ENCODE measurements at regions not wholly inside any gene's neighbourhood (a gene's known extent, or its start where the extent isn't known, plus 50 kb on each side); places are given as distances from the start of the nearest gene placed in this dataset.

DNA sequence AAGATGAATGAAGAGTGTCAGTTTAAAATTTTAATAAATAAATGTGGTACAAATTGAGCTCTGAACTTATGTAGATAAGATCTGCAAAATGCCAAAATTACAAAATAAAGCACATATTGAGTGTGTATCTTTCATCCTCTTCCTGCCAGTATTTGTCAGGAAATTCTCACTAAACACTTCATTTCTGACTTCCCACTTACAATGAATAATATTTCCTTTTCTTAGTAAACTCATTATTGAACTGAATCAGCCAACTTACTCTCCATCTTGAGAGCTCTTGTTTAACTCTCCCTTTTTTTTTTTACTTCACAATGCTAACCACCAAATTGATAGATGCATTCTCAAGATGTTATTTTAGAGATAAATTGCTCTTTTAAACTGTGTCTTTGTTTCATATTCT is 1230.2 kb downstream of the JRKL start:
- H2AFZ ChIP-seq (ENCODE audit: low read length), result no peak overlapping the region
- no peak overlapping the region for H3K27ac ChIP-seq (ENCODE audit: insufficient read length, low read depth, low read length)
- no peak overlapping the region for H3K4ac ChIP-seq (ENCODE audit: low read depth, low read length)
- no peak overlapping the region for H3K18ac ChIP-seq (ENCODE audit: insufficient read length, low read depth, low read length)
- H3K4me1 Mint-ChIP-seq, result no peaks in the 10 kb centered on the region
- H3K14ac ChIP-seq (ENCODE audit: insufficient read depth, low read length), result no peak overlapping the region
- H3K27ac Mint-ChIP-seq, result no peak overlapping the region
- no peak overlapping the region for H3K4me2 ChIP-seq (ENCODE audit: insufficient read depth, insufficient read length, low read length)
- no peak overlapping the region for H2BK15ac ChIP-seq (ENCODE audit: low read depth, low read length)
- H3K56ac ChIP-seq (ENCODE audit: insufficient read length, low read depth, low read length), result no peak overlapping the region
- H3K4me1 ChIP-seq (ENCODE audit: insufficient read depth, low read length), result no peaks in the 10 kb centered on the region
- H4K5ac ChIP-seq (ENCODE audit: insufficient read length, low read depth, low read length), result no peak overlapping the region
- no peak for TF ChIP-seq CTCF (conservative IDR thresholded peaks at IDR 0.05)
- peaks cover 5 to 7% of the 10 kb centered on the region in 2 experiments; a peak in 4 of 5 replicates for H3K9me3 Mint-ChIP-seq
- H3K36me3 Mint-ChIP-seq (ENCODE audit: insufficient read depth in 1 of 3, low read depth in 3 of 3), result peaks cover 4 to 8% (median 6%) of the 10 kb centered on the region in 3 experiments
- no peak overlapping the region for H2BK5ac ChIP-seq (ENCODE audit: insufficient read length, low read length)
- H2AK5ac ChIP-seq (ENCODE audit: insufficient read length, low read length), result no peak overlapping the region
- no peak overlapping the region for H2BK120ac ChIP-seq (ENCODE audit: low read depth, low read length, poor library complexity, severe bottlenecking)
- no peak overlapping the region for H3K9ac ChIP-seq (ENCODE audit: extremely low read depth, insufficient read length, low read length)
- peaks cover 5% of the 10 kb centered on the region for H3K9me3 ChIP-seq (ENCODE audit: control insufficient read depth, low read depth, low read length)
- no peak overlapping the region for H2BK12ac ChIP-seq (ENCODE audit: insufficient read length, low read depth, low read length)
- H3K23ac ChIP-seq (ENCODE audit: insufficient read length, low read depth, low read length), result no peak overlapping the region
- H4K20me1 ChIP-seq (ENCODE audit: control insufficient read depth, insufficient read depth, insufficient read length), result no peaks in the 10 kb centered on the region
- H2BK20ac ChIP-seq (ENCODE audit: low read depth, low read length, poor library complexity, severe bottlenecking), result no peak overlapping the region
- no peak for DNase-seq
- H4K8ac ChIP-seq (replicated peaks; ENCODE audit: insufficient read length, low read depth, low read length), result no peak overlapping the region
- H3T11ph ChIP-seq (ENCODE audit: low read length), result no peak overlapping the region
- H3K27me3 Mint-ChIP-seq (ENCODE audit: low read depth), result no peaks in the 10 kb centered on the region
- H3K27me3 ChIP-seq (ENCODE audit: insufficient read depth, low read length), result no peaks in the 10 kb centered on the region
- no peak overlapping the region for H4K91ac ChIP-seq (ENCODE audit: insufficient read length, low read depth, low read length)
- H3K23me2 ChIP-seq (ENCODE audit: insufficient read length, low read depth, low read length, poor library complexity, severe bottlenecking), result no peaks in the 10 kb centered on the region
- no peaks in the 10 kb centered on the region for H3K79me1 ChIP-seq (ENCODE audit: insufficient read depth, low read depth, low read length, poor library complexity, severe bottlenecking)
- no peaks in the 10 kb centered on the region for H3K79me2 ChIP-seq (ENCODE audit: insufficient read depth, low read length)
- no peak overlapping the region for H3K4me3 Mint-ChIP-seq
